HG03095 (cell line): ENCODE measurements at regions not wholly inside any gene's neighbourhood (a gene's known extent, or its start where the extent isn't known, plus 50 kb on each side); places are given as distances from the start of the nearest gene placed in this dataset.
"Not testable (repeated sequence)": the region's sequence is repeated elsewhere in the genome, so short reads cannot be mapped to it uniquely, and the experiment has no call there.

ENCODE experiments used
- ATAC-seq: cut with Tn5 transposase; IDR thresholded peaks from one replicate; pipeline ENCODE4 v1.9.1; 2021; ENCODE audit warnings: moderate library complexity; ENCODE audit not compliant: unreplicated experiment

- ATAC-seq = no peak
These were observed 380.7 kb downstream of the REEP3 start for GRCh38 chr10:63901881-63902280.

GRCh38 chr10:63910806-63911205, 389.6 kb downstream of the REEP3 start:
- ATAC-seq = no peak

- ATAC-seq = no peak
These were observed 394.0 kb downstream of the REEP3 start for GRCh38 chr10:63915240-63915639.

- ATAC-seq = no peak
These were observed 396.2 kb downstream of the REEP3 start for GRCh38 chr10:63917363-63917762.

GRCh38 chr10:63919575-63920279, 398.5 kb downstream of the REEP3 start:
- no peak for ATAC-seq

GRCh38 chr10:63920926-63921325, 399.7 kb downstream of the REEP3 start:
- no peak for ATAC-seq

- no peak for ATAC-seq
These were observed 400.8 kb downstream of the REEP3 start for GRCh38 chr10:63921908-63922467.

GRCh38 chr10:63922468-63923284, 401.5 kb downstream of the REEP3 start:
- no peak for ATAC-seq

- no peak for ATAC-seq
These were observed 408.7 kb downstream of the REEP3 start for GRCh38 chr10:63929831-63930467.

GRCh38 chr10:63930584-63930983, 409.4 kb downstream of the REEP3 start:
- no peak for ATAC-seq

GRCh38 chr10:63935705-63936104, 414.5 kb downstream of the REEP3 start:
- ATAC-seq = no peak

- ATAC-seq = no peak
These were observed 419.2 kb downstream of the REEP3 start for GRCh38 chr10:63940277-63940922.

- no peak for ATAC-seq
These were observed 443.2 kb downstream of the REEP3 start for GRCh38 chr10:63964406-63964805.

- no peak for ATAC-seq
These were observed 444.6 kb downstream of the REEP3 start for GRCh38 chr10:63965846-63966245.

GRCh38 chr10:63972949-63973827, 452.0 kb downstream of the REEP3 start:
- ATAC-seq = no peak

- ATAC-seq = peak; percentile 93
These were observed 455.3 kb downstream of the REEP3 start for GRCh38 chr10:63976538-63976937.

- ATAC-seq = no peak
These were observed 456.2 kb downstream of the REEP3 start for GRCh38 chr10:63977329-63977923.

GRCh38 chr10:63980870-63981269, 459.7 kb downstream of the REEP3 start:
- not testable (repeated sequence) for ATAC-seq

- ATAC-seq = not testable (repeated sequence)
These were observed 462.9 kb downstream of the REEP3 start for GRCh38 chr10:63984061-63984460.

GRCh38 chr10:63986536-63986935, 465.3 kb downstream of the REEP3 start:
- ATAC-seq = no peak
